ENCODE measurements at regions not wholly inside any gene's neighbourhood (a gene's known extent, or its start where the extent isn't known, plus 50 kb on each side); places are given as distances from the start of the nearest gene placed in this dataset.

DNA sequence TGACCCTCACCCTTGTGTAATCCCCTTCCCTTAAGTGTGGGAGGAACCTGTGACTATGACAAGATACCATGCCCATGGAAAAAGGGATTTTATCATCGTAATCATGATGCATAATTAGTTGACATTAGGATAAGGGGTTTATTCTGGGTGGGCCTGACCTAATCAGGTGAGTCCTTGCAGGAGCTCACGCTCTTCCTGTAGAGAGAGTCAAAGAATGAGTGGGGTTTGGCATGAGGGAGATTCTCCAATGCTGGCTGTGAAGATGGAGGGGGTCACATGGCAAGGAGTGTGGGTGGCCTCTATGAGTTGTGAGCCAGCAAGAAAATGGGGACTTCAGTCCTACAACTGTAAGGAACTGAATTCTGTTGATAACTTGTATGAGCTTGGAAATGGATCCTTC is 342.0 kb upstream of the TSHZ2 start:
- TF ChIP-seq, protein P1, sequence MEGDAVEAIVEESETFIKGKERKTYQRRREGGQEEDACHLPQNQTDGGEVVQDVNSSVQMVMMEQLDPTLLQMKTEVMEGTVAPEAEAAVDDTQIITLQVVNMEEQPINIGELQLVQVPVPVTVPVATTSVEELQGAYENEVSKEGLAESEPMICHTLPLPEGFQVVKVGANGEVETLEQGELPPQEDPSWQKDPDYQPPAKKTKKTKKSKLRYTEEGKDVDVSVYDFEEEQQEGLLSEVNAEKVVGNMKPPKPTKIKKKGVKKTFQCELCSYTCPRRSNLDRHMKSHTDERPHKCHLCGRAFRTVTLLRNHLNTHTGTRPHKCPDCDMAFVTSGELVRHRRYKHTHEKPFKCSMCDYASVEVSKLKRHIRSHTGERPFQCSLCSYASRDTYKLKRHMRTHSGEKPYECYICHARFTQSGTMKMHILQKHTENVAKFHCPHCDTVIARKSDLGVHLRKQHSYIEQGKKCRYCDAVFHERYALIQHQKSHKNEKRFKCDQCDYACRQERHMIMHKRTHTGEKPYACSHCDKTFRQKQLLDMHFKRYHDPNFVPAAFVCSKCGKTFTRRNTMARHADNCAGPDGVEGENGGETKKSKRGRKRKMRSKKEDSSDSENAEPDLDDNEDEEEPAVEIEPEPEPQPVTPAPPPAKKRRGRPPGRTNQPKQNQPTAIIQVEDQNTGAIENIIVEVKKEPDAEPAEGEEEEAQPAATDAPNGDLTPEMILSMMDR (IDR thresholded peaks at IDR 0.05): no peak
- TF ChIP-seq POLR2AphosphoS5 (IDR thresholded peaks at IDR 0.05) (no peak), POLR2A (IDR thresholded peaks at IDR 0.05) (no peak)
